ENCODE measurements at regions not wholly inside any gene's neighbourhood (a gene's known extent, or its start where the extent isn't known, plus 50 kb on each side); places are given as distances from the start of the nearest gene placed in this dataset.
A peak's percentile ranks its signal among the peaks of the same experiment; 100 is the strongest.
"Not testable (repeated sequence)": the region's sequence is repeated elsewhere in the genome, so short reads cannot be mapped to it uniquely, and the experiment has no call there.

DNA sequence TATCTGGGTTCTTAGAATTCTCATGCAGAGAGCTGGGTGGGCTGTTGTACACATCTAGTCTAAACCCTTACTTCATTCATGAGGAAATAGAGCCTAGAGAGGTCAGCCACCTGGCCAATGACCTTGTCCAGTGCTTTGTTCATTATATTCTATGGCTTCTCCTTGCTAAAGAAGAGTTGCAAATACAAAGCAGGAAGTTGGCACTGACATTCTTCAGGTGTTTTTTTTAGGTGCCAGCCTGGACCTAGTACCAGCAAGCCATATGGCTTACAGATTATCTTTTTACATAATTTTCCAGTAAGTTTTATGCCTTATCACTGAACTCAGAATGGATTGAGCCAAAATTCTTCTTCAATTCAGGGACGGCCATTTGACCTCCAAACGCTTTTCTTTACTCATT lies 54.7 kb upstream of the PGM2 start:
- DNase-seq (ENCODE audit: low read depth in 2 of 2) = no peak

DNA sequence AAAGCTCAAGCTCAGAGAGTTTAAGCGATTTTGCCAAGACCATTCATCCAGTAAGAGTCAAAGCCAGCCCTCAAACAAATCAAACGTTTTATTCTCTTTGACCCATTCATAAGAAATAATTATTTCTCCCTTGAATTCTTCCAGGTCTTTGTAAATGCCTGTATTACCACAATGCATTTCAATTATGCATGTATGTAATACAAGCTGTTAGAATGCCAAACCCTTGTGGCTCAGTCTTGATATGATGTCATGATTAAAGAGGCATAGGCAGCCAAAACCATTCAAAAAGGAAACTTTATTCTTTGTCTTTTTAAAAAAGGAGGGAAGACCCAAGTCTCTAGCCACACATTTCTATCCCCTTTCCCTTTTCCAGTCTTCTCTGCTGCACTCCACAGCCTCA lies 56.5 kb upstream of the PGM2 start:
- DNase-seq (ENCODE audit: low read depth in 2 of 2) = no peak

- DNase-seq (ENCODE audit: low read depth in 2 of 2) = no peak
Observed at GRCh38 chr4:37769391-37769989, 57.0 kb upstream of the PGM2 start.

DNA sequence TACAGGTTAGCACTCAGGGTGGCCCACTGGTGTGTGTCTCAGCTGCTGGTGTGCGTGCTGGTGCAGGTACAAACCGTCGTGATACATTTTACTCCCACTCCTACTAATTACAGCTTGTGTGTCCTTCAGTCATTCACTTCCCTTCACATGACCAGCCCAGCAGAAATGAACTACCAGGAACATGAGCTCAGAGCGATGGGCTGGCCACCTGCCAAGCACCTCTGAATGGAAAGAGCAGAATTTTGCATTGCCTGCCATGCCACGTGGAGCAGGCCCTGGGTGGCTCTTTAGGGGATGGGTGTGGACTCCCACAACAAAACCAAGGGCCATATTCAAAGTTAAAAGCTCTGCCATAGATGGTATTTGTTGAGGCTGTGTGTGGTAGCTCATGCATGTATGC lies 58.9 kb upstream of the PGM2 start:
- peak; percentile 57 to 70 for DNase-seq (ENCODE audit: low read depth in 2 of 2)

GRCh38 chr4:37767019-37767418 lies 59.5 kb upstream of the PGM2 start:
- DNase-seq (ENCODE audit: low read depth in 2 of 2) = no peak

GRCh38 chr4:37765741-37766140 lies 60.7 kb upstream of the PGM2 start:
- no peak for DNase-seq (ENCODE audit: low read depth in 2 of 2)

GRCh38 chr4:37763831-37764230 lies 62.7 kb upstream of the PGM2 start:
- DNase-seq (ENCODE audit: low read depth in 2 of 2) = no peak

DNA sequence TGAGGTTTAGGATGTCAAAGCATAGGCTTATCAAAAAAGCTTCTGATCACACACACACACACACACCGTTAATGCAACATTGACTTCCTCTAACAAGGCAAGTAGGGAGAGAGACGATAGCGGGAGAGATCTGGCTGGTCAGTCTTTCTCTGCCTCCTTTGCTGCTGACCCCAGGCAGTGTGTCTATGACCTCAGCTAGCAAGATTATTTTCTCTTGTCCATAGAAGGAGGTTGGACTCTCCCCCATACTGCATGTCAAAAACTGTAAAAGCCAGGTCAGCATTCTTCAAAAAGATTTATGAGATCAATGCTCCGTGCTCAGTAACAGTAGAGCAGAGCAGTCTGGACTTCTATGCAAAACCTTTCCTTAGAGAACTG lies 63.5 kb upstream of the PGM2 start:
- no peak for DNase-seq (ENCODE audit: low read depth in 2 of 2)

GRCh38 chr4:37762294-37762990 lies 64.0 kb upstream of the PGM2 start:
- DNase-seq (ENCODE audit: low read depth in 2 of 2) = peak; percentile 24 to 39

GRCh38 chr4:37760840-37761239 lies 65.6 kb upstream of the PGM2 start:
- no peak for DNase-seq (ENCODE audit: low read depth in 2 of 2)

DNA sequence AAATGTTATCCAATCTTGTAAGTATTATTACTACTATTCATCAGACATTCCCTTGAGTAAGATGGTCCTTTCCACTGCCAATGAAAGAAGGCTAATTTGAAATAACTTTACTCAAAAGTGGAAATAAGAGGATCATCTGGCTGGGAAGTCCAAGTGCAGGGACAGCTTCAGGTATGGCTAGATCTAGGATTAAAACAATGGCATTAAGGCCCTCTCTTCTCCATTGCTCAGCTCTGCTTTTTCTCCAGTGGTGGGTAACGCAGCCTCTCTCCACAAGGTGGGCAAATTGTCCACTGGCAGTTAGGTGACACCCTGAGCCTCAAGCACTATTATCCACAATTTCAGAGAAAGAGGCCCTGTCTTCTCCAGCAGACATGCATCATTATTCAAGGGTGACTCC lies 66.7 kb upstream of the PGM2 start:
- no peak for DNase-seq (ENCODE audit: low read depth in 2 of 2)

DNA sequence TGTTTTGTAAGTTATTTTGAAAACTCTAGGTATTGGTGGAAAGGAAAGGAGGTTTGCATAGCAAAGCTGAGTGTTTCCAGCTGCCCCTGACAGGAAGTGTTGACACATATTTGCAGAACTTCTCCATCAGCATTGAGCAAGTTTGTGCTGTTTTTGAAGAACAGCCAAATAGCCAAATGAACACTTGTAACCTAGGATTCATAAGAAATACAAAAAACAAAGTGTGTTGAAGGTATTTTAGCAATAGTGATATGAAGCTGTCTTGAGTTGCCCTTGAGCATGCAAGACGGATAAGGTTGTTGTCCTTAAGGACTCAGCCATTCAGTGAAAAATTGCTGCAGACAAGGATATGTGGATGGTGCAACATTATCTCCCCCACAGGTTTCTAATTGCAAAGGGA lies 68.3 kb upstream of the PGM2 start:
- peak; percentile 60 to 68 for DNase-seq (ENCODE audit: low read depth in 2 of 2)

- no peak for DNase-seq (ENCODE audit: low read depth in 2 of 2)
Observed at GRCh38 chr4:37757761-37758160, 68.7 kb upstream of the PGM2 start.

DNA sequence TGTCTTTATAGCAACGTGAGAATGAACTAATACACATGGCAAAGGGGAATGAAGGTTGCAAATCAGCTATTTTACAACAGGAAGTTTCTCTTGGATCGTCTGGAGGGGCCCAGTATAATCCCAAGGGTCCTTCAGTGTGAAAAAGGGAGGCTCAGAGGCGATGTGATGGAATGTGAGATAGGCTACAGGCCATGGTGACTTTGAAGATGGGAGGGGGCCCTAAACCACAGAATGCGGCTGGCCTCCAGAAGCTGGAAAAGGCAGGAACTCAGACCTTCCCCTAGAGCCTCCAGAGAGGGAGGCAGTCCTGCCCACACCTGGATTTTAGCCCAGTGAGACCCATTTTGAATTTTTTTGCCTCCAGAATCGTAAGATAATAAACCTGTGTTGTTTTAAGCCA lies 69.4 kb upstream of the PGM2 start:
- no peak for DNase-seq (ENCODE audit: low read depth in 2 of 2)

GRCh38 chr4:37754410-37755185 lies 68.4 kb upstream of the RELL1 start:
- no peak for DNase-seq (ENCODE audit: low read depth in 2 of 2)

GRCh38 chr4:37749398-37749988 lies 63.3 kb upstream of the RELL1 start:
- no peak for DNase-seq (ENCODE audit: low read depth in 2 of 2)

- no peak for DNase-seq (ENCODE audit: low read depth in 2 of 2)
Observed at GRCh38 chr4:37748485-37748884, 62.3 kb upstream of the RELL1 start.

DNA sequence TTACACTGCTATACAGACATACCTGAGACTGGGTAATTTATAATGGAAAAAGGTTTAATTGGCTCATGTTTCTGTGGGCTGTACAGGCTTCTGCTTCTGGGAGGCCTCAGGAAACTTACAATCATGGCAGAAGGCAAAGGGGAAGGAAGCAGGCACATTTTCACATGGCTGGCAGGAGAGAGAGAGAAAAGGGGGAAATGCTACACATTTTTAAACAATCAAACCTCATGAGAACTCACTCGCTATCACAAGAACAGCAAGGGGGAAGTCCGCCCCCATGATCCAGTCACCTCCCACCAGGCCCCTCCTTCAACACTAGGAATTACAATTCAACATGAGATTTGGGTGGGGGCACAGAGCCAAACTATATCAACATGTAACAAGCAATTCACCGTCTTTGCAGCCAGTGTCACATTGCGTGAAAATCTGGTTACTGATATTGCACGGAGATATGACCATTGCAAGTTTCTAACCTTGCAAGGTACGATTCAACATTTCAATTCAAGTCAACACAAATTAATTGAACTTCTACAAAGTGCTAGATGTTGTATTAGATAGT lies 61.7 kb upstream of the RELL1 start:
- no peak for DNase-seq (ENCODE audit: low read depth in 2 of 2)

GRCh38 chr4:37746852-37747251 lies 60.7 kb upstream of the RELL1 start:
- DNase-seq (ENCODE audit: low read depth in 2 of 2) = not testable (repeated sequence)

GRCh38 chr4:37745946-37746345 lies 59.8 kb upstream of the RELL1 start:
- no peak for DNase-seq (ENCODE audit: low read depth in 2 of 2)

- DNase-seq (ENCODE audit: low read depth in 2 of 2) = no peak
Observed at GRCh38 chr4:37742149-37742548, 56.0 kb upstream of the RELL1 start.

DNA sequence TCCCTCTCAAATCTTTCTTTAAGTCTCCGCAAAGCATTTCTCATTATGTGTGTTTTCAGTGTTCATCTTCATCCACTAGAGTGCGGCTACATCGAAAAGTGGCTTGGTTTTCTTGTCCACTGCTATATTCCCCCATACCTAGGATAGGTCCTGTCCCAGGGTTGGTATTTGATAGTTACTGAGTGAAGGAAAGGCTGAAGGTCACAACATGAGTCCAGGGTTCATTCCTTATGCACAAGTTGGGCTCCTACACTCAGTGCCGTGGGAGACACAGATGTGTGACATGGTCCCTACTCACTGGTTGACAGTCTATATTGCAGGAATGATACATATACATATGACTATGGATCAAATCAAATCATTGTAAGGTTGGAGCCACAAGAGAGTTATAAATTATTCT lies 55.4 kb upstream of the RELL1 start:
- DNase-seq (ENCODE audit: low read depth in 2 of 2) = no peak
